ENCODE measurements at regions not wholly inside any gene's neighbourhood (a gene's known extent, or its start where the extent isn't known, plus 50 kb on each side); places are given as distances from the start of the nearest gene placed in this dataset.

- Mint-ChIP-seq H3K36me3 (peaks cover 13% of the 10 kb centered on the region), H3K4me1 (no peaks in the 10 kb centered on the region), H3K27ac (no peak overlapping the region), H3K27me3 (ENCODE audit: low read depth in 2 of 2) (no peaks in the 10 kb centered on the region), H3K9me3 (peaks cover 15 to 31% of the 10 kb centered on the region in 2 donors), H3K4me3 (no peak overlapping the region)
- DNase-seq (no peak), ATAC-seq (no peak)
- intact Hi-C loops (cut with micrococcal nuclease): no loop called here
- Histone ChIP-seq H3K4me1 (ENCODE audit: control insufficient read depth, insufficient read depth, low read length) (no peaks in the 10 kb centered on the region), H3K4me3 (ENCODE audit: low read length) (no peak overlapping the region), H3K27ac (ENCODE audit: low read length) (no peak overlapping the region), H3K36me3 (ENCODE audit: control insufficient read depth, insufficient read depth, low read length) (no peaks in the 10 kb centered on the region), H3K27me3 (ENCODE audit: control insufficient read depth, insufficient read depth, low read length) (no peaks in the 10 kb centered on the region), H3K9me3 (ENCODE audit: control insufficient read depth, insufficient read depth, low read length) (peaks cover 20% of the 10 kb centered on the region)
- no peak for TF ChIP-seq CTCF (IDR thresholded peaks at IDR 0.05)
- WGBS (ENCODE audit: insufficient coverage): 96% methylated on average over 2 of the region's 2 CpGs
Measured at GRCh38 chr1:191279266-191279800, 801.7 kb upstream of the BRINP3 start.

GRCh38 chr1:191284175-191284574 lies 806.5 kb upstream of the BRINP3 start:
- Histone ChIP-seq H3K4me3 (ENCODE audit: low read length) (no peak overlapping the region), H3K4me1 (ENCODE audit: control insufficient read depth, insufficient read depth, low read length) (no peaks in the 10 kb centered on the region), H3K9me3 (ENCODE audit: control insufficient read depth, insufficient read depth, low read length) (peaks cover 16% of the 10 kb centered on the region), H3K27ac (ENCODE audit: low read length) (no peak overlapping the region), H3K36me3 (ENCODE audit: control insufficient read depth, insufficient read depth, low read length) (no peaks in the 10 kb centered on the region), H3K27me3 (ENCODE audit: control insufficient read depth, insufficient read depth, low read length) (no peaks in the 10 kb centered on the region)
- no peaks in the 10 kb centered on the region for H3K4me1 Mint-ChIP-seq
- TF ChIP-seq CTCF (IDR thresholded peaks at IDR 0.05): no peak
- no peak overlapping the region for H3K4me3 Mint-ChIP-seq
- no peak for DNase-seq
- intact Hi-C loops (cut with micrococcal nuclease): no loop called here
- peaks cover 23% of the 10 kb centered on the region for H3K36me3 Mint-ChIP-seq
- peaks cover 19 to 27% of the 10 kb centered on the region in 2 donors for H3K9me3 Mint-ChIP-seq
- no peaks in the 10 kb centered on the region for H3K27me3 Mint-ChIP-seq (ENCODE audit: low read depth in 2 of 2)
- ATAC-seq: no peak
- no peak overlapping the region for H3K27ac Mint-ChIP-seq

DNA sequence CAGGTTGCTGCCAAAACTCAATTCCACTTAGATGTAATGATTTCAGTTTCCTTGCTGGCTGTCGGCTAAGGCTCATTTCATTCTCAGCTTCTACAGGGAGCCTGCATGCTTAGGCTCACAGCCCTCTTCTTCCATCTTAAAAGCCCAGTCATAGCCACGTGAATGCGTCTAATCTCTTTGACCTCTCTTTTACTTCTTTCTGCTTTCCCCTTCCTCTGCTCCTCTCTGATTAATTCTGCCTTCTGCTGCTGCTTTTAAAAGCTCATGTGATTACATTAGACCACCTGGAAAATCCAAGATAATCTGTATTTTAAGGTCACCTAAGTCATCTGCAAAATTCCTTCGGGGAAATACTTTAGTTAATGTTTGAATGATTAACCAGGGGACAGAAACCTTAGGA lies 812.8 kb upstream of the BRINP3 start:
- ATAC-seq (no peak), DNase-seq (no peak)
- 68% methylated on average over 3 of the region's 4 CpGs for WGBS (ENCODE audit: insufficient coverage)
- intact Hi-C loops (cut with micrococcal nuclease): loop anchor here (10.0 kb wide), 1 partner anchor 64 kb away; no protein-coding TSS in a partner anchor
- peaks cover 16% of the 10 kb centered on the region for H3K36me3 Mint-ChIP-seq
- TF ChIP-seq CTCF (IDR thresholded peaks at IDR 0.05): no peak
- H3K9me3 Mint-ChIP-seq: peaks cover 10 to 14% of the 10 kb centered on the region in 2 donors
- Histone ChIP-seq H3K4me3 (ENCODE audit: low read length) (no peak overlapping the region), H3K27me3 (ENCODE audit: control insufficient read depth, insufficient read depth, low read length) (no peaks in the 10 kb centered on the region), H3K36me3 (ENCODE audit: control insufficient read depth, insufficient read depth, low read length) (no peaks in the 10 kb centered on the region), H3K9me3 (ENCODE audit: control insufficient read depth, insufficient read depth, low read length) (peaks cover 3% of the 10 kb centered on the region), H3K27ac (ENCODE audit: low read length) (no peak overlapping the region), H3K4me1 (ENCODE audit: control insufficient read depth, insufficient read depth, low read length) (no peaks in the 10 kb centered on the region)
- no peak overlapping the region for H3K27ac Mint-ChIP-seq
- no peaks in the 10 kb centered on the region for H3K27me3 Mint-ChIP-seq (ENCODE audit: low read depth in 2 of 2)
- H3K4me1 Mint-ChIP-seq: no peaks in the 10 kb centered on the region
- H3K4me3 Mint-ChIP-seq: no peak overlapping the region

GRCh38 chr1:191305370-191305769 lies 827.7 kb upstream of the BRINP3 start:
- Mint-ChIP-seq H3K4me1 (no peaks in the 10 kb centered on the region), H3K36me3 (no peaks in the 10 kb centered on the region), H3K4me3 (no peak overlapping the region), H3K27me3 (ENCODE audit: low read depth in 2 of 2) (no peaks in the 10 kb centered on the region), H3K27ac (no peak overlapping the region), H3K9me3 (peaks cover 12 to 15% of the 10 kb centered on the region in 2 donors)
- Histone ChIP-seq H3K4me3 (ENCODE audit: low read length) (no peak overlapping the region), H3K4me1 (ENCODE audit: control insufficient read depth, insufficient read depth, low read length) (no peaks in the 10 kb centered on the region), H3K9me3 (ENCODE audit: control insufficient read depth, insufficient read depth, low read length) (peaks cover 16% of the 10 kb centered on the region), H3K36me3 (ENCODE audit: control insufficient read depth, insufficient read depth, low read length) (no peaks in the 10 kb centered on the region), H3K27me3 (ENCODE audit: control insufficient read depth, insufficient read depth, low read length) (no peaks in the 10 kb centered on the region), H3K27ac (ENCODE audit: low read length) (no peak overlapping the region)
- DNase-seq (no peak), ATAC-seq (no peak)
- no CpG with 5 or more reads among the region's 1 CpG for WGBS (ENCODE audit: insufficient coverage)
- intact Hi-C loops (cut with micrococcal nuclease): no loop called here
- no peak for TF ChIP-seq CTCF (IDR thresholded peaks at IDR 0.05)

Data from natural killer cell (primary cell).